Activated T-cell treated with anti-CD3 and anti-CD28 coated beads, Interleukin-2, amount 50 U/mL, for 24 hours (primary cell): ENCODE measurements at regions not wholly inside any gene's neighbourhood (a gene's known extent, or its start where the extent isn't known, plus 50 kb on each side); places are given as distances from the start of the nearest gene placed in this dataset.

Source experiments
- DNase-seq: peaks from one replicate; pipeline ENCODE4 v3.0.0-alpha.2; 2020
- H3K27ac Mint-ChIP-seq: 2 replicates; pipeline ENCODE4 v1.8.0; 2020; ENCODE audit warnings: mild to moderate bottlenecking, mixed read lengths
- H3K27me3 Mint-ChIP-seq: 2 replicates; pipeline ENCODE4 v1.8.0; 2020; ENCODE audit warnings: mixed read lengths
- H3K36me3 Mint-ChIP-seq: 2 replicates; pipeline ENCODE4 v1.8.0; 2020; ENCODE audit warnings: low read depth, mixed read lengths
- H3K4me1 Mint-ChIP-seq: 2 replicates; pipeline ENCODE4 v1.8.0; 2020; ENCODE audit warnings: low read depth, mixed read lengths
- H3K4me3 Mint-ChIP-seq: 2 replicates; pipeline ENCODE4 v1.8.0; 2020; ENCODE audit warnings: mild to moderate bottlenecking, moderate library complexity, mixed read lengths
- H3K9me3 Mint-ChIP-seq: 2 replicates; pipeline ENCODE4 v1.8.0; 2020; ENCODE audit warnings: mixed read lengths

DNA sequence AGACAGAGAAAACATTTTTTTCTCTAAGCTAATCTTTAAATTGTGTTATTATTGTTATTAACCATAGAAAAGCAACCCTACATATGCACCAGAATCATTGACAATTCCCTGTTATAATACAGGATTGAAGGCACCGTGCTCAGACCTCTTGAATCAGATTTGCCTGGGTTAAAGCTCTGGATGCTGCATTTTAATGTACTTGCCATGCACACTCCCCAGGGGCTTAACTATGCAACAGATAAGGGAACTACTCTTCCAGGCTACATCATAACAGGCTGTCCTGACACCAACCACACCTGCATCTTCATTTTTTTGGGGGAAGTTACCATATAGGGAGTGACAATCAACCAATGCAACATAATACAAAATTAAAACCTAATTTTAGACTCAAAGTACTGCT, 1187.6 kb upstream of the CDH8 start:
- Mint-ChIP-seq H3K36me3 (no peaks in the 10 kb centered on the region), H3K27me3 (no peaks in the 10 kb centered on the region), H3K4me3 (no peak overlapping the region), H3K4me1 (no peaks in the 10 kb centered on the region), H3K9me3 (peaks cover 28% of the 10 kb centered on the region), H3K27ac (no peak overlapping the region)
- no peak for DNase-seq

DNA sequence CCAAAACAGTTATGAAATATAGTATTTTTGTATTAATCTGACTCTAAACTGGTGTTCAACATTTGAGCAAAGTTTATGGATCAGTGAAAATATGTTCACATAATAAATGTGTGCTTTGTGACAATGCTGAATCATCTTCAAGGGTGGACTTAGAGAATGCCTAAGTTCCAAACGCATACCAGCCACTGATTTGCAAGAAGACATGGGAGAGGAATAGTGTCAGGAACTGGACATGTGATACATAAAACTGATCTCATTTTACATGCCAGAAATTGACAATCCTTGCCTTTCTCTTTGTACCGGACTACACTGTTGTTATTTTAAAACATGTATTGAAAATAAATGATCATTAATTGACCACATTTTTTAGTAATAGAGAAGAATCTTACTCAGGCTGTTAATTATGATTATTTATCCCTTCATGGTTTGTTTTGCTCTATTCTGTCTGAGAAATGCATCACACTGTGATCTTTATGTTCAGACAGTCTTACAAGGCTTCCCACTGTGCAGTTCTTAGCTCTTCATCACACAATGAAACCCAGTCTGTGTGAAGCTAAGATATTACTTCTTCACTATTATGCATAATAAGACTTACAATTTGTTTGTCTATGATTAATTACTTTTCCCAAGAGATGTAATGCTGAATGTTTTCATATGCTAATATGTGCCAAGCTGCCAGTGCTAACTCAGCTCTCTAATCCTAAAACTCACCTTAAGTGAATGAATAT, 1180.6 kb upstream of the CDH8 start:
- Mint-ChIP-seq H3K9me3 (peaks cover 18% of the 10 kb centered on the region), H3K36me3 (no peaks in the 10 kb centered on the region), H3K27ac (no peak overlapping the region), H3K27me3 (no peaks in the 10 kb centered on the region), H3K4me1 (no peaks in the 10 kb centered on the region), H3K4me3 (no peak overlapping the region)
- DNase-seq, result no peak

DNA sequence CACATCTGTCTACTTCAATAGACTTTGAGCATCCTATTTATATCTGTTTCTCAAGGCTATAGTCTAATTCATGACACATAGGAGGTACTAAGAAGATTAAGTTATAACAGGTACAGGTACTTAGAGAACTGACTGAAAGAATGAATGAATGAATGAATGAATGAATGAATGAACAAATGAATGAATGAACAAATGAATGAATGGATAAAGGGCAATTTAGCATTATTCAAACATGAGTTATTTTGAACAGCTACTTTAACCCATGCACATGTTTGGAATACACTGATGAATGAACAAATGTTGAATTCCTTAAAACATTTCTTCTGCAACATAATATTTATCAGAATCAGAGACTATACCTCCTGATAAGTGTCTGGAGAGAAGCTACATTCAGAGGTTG, 1165.6 kb upstream of the CDH8 start:
- H3K36me3 Mint-ChIP-seq, result no peaks in the 10 kb centered on the region
- H3K27me3 Mint-ChIP-seq, result no peaks in the 10 kb centered on the region
- H3K4me1 Mint-ChIP-seq, result no peaks in the 10 kb centered on the region
- H3K4me3 Mint-ChIP-seq, result no peak overlapping the region
- no peak overlapping the region for H3K27ac Mint-ChIP-seq
- peaks cover 13% of the 10 kb centered on the region for H3K9me3 Mint-ChIP-seq
- DNase-seq, result no peak

GRCh38 chr16:63200940-63201339, 1164.7 kb upstream of the CDH8 start:
- no peak for DNase-seq
- no peak overlapping the region for H3K27ac Mint-ChIP-seq
- H3K36me3 Mint-ChIP-seq, result no peaks in the 10 kb centered on the region
- peaks cover 13% of the 10 kb centered on the region for H3K9me3 Mint-ChIP-seq
- H3K27me3 Mint-ChIP-seq, result no peaks in the 10 kb centered on the region
- no peaks in the 10 kb centered on the region for H3K4me1 Mint-ChIP-seq
- H3K4me3 Mint-ChIP-seq, result no peak overlapping the region

DNA sequence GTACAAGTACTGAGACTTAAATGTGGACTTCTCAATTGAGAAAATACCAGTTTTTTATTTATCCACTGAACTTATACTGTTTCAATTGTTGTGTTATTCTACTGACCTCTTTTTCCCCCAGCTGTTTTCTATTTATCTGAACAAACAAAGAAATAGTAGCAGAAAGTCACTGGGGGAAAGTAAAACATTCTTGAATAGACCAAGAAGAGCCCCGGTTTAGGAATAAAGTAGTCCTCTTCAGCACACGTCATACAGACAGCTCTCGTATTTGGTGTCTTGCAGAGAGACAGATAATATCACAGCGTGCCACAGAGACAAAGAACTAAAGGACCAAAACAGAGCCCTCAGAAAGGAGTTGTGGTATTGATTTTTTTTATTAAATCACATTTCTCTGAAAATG, 1159.1 kb upstream of the CDH8 start:
- H3K27me3 Mint-ChIP-seq, result no peaks in the 10 kb centered on the region
- peaks cover 31% of the 10 kb centered on the region for H3K9me3 Mint-ChIP-seq
- H3K4me1 Mint-ChIP-seq, result no peaks in the 10 kb centered on the region
- H3K27ac Mint-ChIP-seq, result no peak overlapping the region
- no peaks in the 10 kb centered on the region for H3K36me3 Mint-ChIP-seq
- DNase-seq, result no peak
- no peak overlapping the region for H3K4me3 Mint-ChIP-seq

DNA sequence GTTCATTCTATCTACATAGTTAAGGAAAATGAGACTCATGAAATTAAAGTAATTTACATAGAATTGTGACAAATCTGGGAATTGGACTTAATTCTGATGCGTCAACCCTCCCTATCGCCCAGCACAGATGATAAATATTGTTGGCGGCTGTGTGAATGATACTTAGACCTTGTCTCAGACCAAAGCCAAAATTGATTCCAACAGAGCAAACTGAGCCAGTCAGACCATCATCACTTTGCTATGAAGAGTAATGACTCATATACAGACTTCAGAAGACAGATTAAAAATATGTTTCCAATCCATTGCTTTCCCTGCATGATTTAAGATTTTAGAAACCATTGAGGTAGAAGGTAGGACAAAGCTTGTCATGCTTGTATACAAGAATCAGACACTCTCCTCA, 1156.7 kb upstream of the CDH8 start:
- Mint-ChIP-seq H3K9me3 (peaks cover 38% of the 10 kb centered on the region), H3K4me1 (no peaks in the 10 kb centered on the region), H3K4me3 (no peak overlapping the region), H3K36me3 (no peaks in the 10 kb centered on the region), H3K27ac (no peak overlapping the region), H3K27me3 (no peaks in the 10 kb centered on the region)
- DNase-seq, result no peak

- no peak for DNase-seq
- Mint-ChIP-seq H3K4me1 (no peaks in the 10 kb centered on the region), H3K9me3 (peaks cover 37% of the 10 kb centered on the region), H3K27me3 (no peaks in the 10 kb centered on the region), H3K4me3 (no peak overlapping the region), H3K36me3 (no peaks in the 10 kb centered on the region), H3K27ac (no peak overlapping the region)
Measured at GRCh38 chr16:63188086-63188771, 1152.0 kb upstream of the CDH8 start.

GRCh38 chr16:63187638-63188037, 1151.4 kb upstream of the CDH8 start:
- no peak overlapping the region for H3K27ac Mint-ChIP-seq
- H3K27me3 Mint-ChIP-seq, result no peaks in the 10 kb centered on the region
- H3K36me3 Mint-ChIP-seq, result no peaks in the 10 kb centered on the region
- DNase-seq, result no peak
- no peak overlapping the region for H3K4me3 Mint-ChIP-seq
- H3K9me3 Mint-ChIP-seq, result peaks cover 37% of the 10 kb centered on the region
- H3K4me1 Mint-ChIP-seq, result no peaks in the 10 kb centered on the region

- Mint-ChIP-seq H3K27ac (no peak overlapping the region), H3K4me1 (no peaks in the 10 kb centered on the region), H3K36me3 (no peaks in the 10 kb centered on the region), H3K27me3 (no peaks in the 10 kb centered on the region), H3K4me3 (no peak overlapping the region), H3K9me3 (peaks cover 42% of the 10 kb centered on the region)
- DNase-seq, result no peak
Measured at GRCh38 chr16:63185235-63185780, 1149.1 kb upstream of the CDH8 start.

DNA sequence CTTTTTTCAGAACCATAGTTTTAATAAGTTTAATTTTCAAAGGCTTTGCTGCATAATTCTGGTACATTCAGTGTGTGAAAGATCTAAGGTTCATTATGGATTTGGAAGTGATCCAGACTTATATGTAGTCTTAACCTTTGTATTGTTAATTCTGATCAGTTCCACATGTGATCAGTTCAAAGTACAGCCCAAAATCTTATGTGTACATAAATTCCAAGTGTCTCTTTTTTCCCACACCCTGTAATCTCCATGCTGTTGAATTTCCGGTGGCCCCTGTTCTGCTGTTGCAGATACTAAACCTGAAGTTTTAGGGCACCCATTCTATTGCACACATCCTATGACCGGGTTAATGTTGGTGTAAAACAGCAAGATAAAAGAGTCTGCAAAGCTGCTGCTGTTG, 1147.5 kb upstream of the CDH8 start:
- Mint-ChIP-seq H3K36me3 (no peaks in the 10 kb centered on the region), H3K4me1 (no peaks in the 10 kb centered on the region), H3K9me3 (peaks cover 40% of the 10 kb centered on the region), H3K27ac (no peak overlapping the region), H3K27me3 (no peaks in the 10 kb centered on the region), H3K4me3 (no peak overlapping the region)
- DNase-seq, result no peak

- no peaks in the 10 kb centered on the region for H3K27me3 Mint-ChIP-seq
- no peak overlapping the region for H3K4me3 Mint-ChIP-seq
- DNase-seq, result no peak
- H3K9me3 Mint-ChIP-seq, result peaks cover 28% of the 10 kb centered on the region
- no peaks in the 10 kb centered on the region for H3K4me1 Mint-ChIP-seq
- H3K27ac Mint-ChIP-seq, result no peak overlapping the region
- no peaks in the 10 kb centered on the region for H3K36me3 Mint-ChIP-seq
Measured at GRCh38 chr16:63175313-63175712, 1139.1 kb upstream of the CDH8 start.

DNA sequence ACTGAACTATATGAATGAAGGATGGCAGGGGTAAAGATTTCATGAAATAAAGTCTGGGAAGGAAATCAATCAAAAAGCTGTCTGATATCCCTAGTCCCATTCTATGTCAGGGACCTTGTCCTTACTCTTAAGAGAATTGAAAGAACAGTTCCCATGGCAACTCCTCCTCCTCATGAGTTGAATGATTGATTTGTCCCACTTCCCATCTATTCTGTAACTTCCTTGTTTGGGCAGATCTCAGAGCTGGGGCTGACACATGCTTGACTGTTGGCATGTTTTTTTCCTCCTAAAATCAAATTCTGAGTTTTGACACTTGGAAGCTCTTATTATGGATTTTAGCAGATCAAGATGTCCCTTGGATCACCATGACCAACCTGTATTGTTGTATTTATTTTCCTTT, 1138.6 kb upstream of the CDH8 start:
- H3K4me3 Mint-ChIP-seq, result no peak overlapping the region
- no peaks in the 10 kb centered on the region for H3K36me3 Mint-ChIP-seq
- H3K4me1 Mint-ChIP-seq, result no peaks in the 10 kb centered on the region
- H3K27me3 Mint-ChIP-seq, result no peaks in the 10 kb centered on the region
- peaks cover 31% of the 10 kb centered on the region for H3K9me3 Mint-ChIP-seq
- no peak for DNase-seq
- H3K27ac Mint-ChIP-seq, result no peak overlapping the region

GRCh38 chr16:63171545-63171944, 1135.3 kb upstream of the CDH8 start:
- no peaks in the 10 kb centered on the region for H3K36me3 Mint-ChIP-seq
- H3K27me3 Mint-ChIP-seq, result no peaks in the 10 kb centered on the region
- H3K4me3 Mint-ChIP-seq, result no peak overlapping the region
- no peak overlapping the region for H3K27ac Mint-ChIP-seq
- H3K9me3 Mint-ChIP-seq, result peaks cover 37% of the 10 kb centered on the region
- no peaks in the 10 kb centered on the region for H3K4me1 Mint-ChIP-seq
- DNase-seq, result no peak

- Mint-ChIP-seq H3K36me3 (no peaks in the 10 kb centered on the region), H3K4me3 (no peak overlapping the region), H3K27me3 (no peaks in the 10 kb centered on the region), H3K4me1 (no peaks in the 10 kb centered on the region), H3K9me3 (peaks cover 31% of the 10 kb centered on the region), H3K27ac (no peak overlapping the region)
- DNase-seq, result no peak
Measured at GRCh38 chr16:63169100-63169499, 1132.9 kb upstream of the CDH8 start.

GRCh38 chr16:63157818-63158217, 1121.6 kb upstream of the CDH8 start:
- Mint-ChIP-seq H3K4me3 (no peak overlapping the region), H3K27ac (no peak overlapping the region), H3K4me1 (no peaks in the 10 kb centered on the region), H3K27me3 (no peaks in the 10 kb centered on the region), H3K36me3 (no peaks in the 10 kb centered on the region), H3K9me3 (peaks cover 51% of the 10 kb centered on the region)
- no peak for DNase-seq
